Ovary (tissue), 7 donors: ENCODE measurements at regions not wholly inside any gene's neighbourhood (a gene's known extent, or its start where the extent isn't known, plus 50 kb on each side); places are given as distances from the start of the nearest gene placed in this dataset.

Experiments used
- DNase-seq, 5 donors: peaks; one replicate each; pipeline ENCODE4 v3.0.0-alpha.2; 2019 to 2020
- H3K27ac ChIP-seq, 2 donors: fragments of 200-600 bp; one replicate each; pipeline versions ENCODE4 v1.5.1 to v1.8.0; 2019 to 2022
- H3K27me3 ChIP-seq: fragments of 200-600 bp; one replicate; pipeline ENCODE4 v1.8.0; 2022
- H3K36me3 ChIP-seq: fragments of 200-600 bp; sonication (generic); one replicate; pipeline ENCODE4 v1.5.1; 2019
- H3K4me1 ChIP-seq: one replicate; pipeline ENCODE4 v1.8.1; 2013; ENCODE audit warnings: mild to moderate bottlenecking, moderate library complexity; ENCODE audit not compliant: insufficient read depth
- H3K4me3 ChIP-seq: fragments of 200-600 bp; sonication (generic); one replicate; pipeline ENCODE4 v1.5.1; 2017
- H3K9me3 ChIP-seq, 2 donors: fragments of 200-600 bp in 1 of 2; sonication (generic) in 1 of 2; one replicate each; pipeline versions ENCODE4 v1.5.1 to v1.8.1; 2013 to 2019; ENCODE audit warnings: mild to moderate bottlenecking in 1 of 2, moderate library complexity in 1 of 2
- CTCF ChIP-seq, 3 donors: fragments of 450-650 bp in 2 of 3; fragments of 200-600 bp in 1 of 3; IDR thresholded peaks; one replicate each; pipeline versions ENCODE4 v1.5.1 to v1.8.0; 2016 to 2022; ENCODE audit warnings: antibody characterized with exemption in 3 of 3, mild to moderate bottlenecking in 1 of 3
- EP300 ChIP-seq: sonication (generic); formaldehyde crosslinking; IDR thresholded peaks from one replicate; pipeline ENCODE4 v1.6.1; 2017; ENCODE audit warnings: antibody characterized with exemption
- POLR2A ChIP-seq: fragments of 450-650 bp; IDR thresholded peaks from one replicate; pipeline ENCODE4 v1.6.1; 2017; ENCODE audit warnings: antibody characterized with exemption, mild to moderate bottlenecking, moderate library complexity
- WGBS, 3 donors: extraction: QIAGEN DNeasy Blood & Tissue Kit in 1 of 3; methylation state at CpG; one replicate each; pipeline versions ENCODE4 v1.1.5 to v1.1.7; 2013 to 2017; 5-methylcytosine and 5-hydroxymethylcytosine counted together
- intact Hi-C, 4 donors: fragments of 100-400 bp; cut with DNase I; formaldehyde crosslinking; loops; one replicate each; pipeline versions ENCODE4 v1.11.0 to v1.15.1; 2022 to 2023
- donor health status: DM: no; HTN: no; CAD: no; lungs with moderate emphysema.
- donor health status: DM: no; HTN: no; CAD: no.
- donor health status: Bipolar disorder and iron deficiency.
- donor health status: DM: no; HTN: no; CAD: no.
- donor health status: DM: yes; HTN: yes; CAD: no.

DNA sequence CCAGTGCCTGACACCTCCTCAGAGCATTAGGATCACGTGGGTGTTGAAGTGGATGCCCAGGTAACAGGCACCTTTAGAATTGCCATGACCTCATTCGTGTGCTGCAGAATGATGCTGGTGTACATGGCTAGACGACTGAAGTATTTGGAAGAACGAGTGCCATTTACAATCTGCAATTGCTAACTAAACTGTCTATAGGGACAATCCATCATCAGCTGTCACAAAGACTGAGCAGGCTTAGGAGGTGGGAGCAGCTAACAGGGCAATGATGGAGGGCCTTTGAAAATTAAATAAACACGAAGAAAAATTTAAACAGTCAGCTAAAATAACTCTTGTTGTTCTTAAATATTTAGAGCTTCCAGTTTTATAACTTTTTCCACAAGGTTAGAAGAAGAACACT is 375.8 kb downstream of the GADD45G start:
- H3K27ac ChIP-seq: no peak overlapping the region
- peaks cover 1% of the 10 kb centered on the region for H3K4me1 ChIP-seq
- H3K9me3 ChIP-seq: no peaks in the 10 kb centered on the region
- DNase-seq: no peak
- intact Hi-C loops: no loop called here
- WGBS, 3 donors: 28 to 60% (median 36%) methylated on average over 5 of the region's 5 CpGs
- H3K36me3 ChIP-seq: no peaks in the 10 kb centered on the region
- TF ChIP-seq POLR2A (no peak), EP300 (no peak), CTCF (IDR thresholded peaks at IDR 0.05) (no peak)
- H3K4me3 ChIP-seq: no peak overlapping the region
- H3K27me3 ChIP-seq: no peaks in the 10 kb centered on the region

DNA sequence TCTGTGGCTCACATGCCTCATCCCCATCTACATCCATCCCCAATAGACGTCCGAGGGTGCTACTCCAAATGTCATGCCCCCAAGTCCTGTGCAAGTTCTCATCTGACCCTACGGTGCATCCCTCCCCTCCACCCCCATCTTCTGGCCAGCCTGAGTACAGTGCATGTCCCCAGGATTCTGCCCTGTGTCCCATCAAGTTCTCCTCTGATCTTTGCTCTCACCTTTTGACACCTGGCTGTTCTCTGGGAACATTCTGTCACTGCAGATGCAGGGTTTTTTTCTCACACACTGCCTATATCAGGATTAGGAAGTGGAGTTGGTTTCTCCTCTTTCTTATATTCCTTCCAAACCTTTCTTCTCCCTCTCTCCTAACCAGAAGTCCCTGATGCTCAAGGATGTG is 377.2 kb downstream of the GADD45G start:
- WGBS, 3 donors: 67 to 79% (median 73%) methylated on average over 3 of the region's 3 CpGs
- Histone ChIP-seq H3K9me3 (no peaks in the 10 kb centered on the region), H3K4me3 (no peak overlapping the region), H3K36me3 (no peaks in the 10 kb centered on the region), H3K27ac (no peak overlapping the region), H3K27me3 (no peaks in the 10 kb centered on the region), H3K4me1 (peaks cover 1% of the 10 kb centered on the region)
- intact Hi-C loops: no loop called here
- TF ChIP-seq POLR2A (no peak), CTCF (IDR thresholded peaks at IDR 0.05) (no peak), EP300 (no peak)
- DNase-seq: no peak

DNA sequence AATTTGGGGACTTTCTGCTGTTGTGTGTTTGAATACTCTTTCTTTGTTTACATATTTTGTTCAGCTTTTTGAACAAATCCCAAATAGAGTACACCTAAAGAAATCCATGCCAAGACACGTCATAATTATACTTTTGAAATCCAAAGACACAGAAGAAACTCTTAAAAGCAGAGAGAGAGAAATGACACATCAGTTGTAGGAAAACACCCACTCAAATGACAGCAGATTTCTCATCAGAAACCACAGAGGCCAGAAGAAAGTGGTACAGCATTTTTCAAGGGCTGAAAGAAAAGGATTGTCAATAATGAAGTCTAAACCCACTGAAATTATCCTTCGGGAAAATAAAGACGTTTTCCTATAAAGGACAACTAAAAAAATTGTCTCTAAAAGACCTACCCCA is 378.6 kb downstream of the GADD45G start:
- Histone ChIP-seq H3K27ac (no peak overlapping the region), H3K4me1 (peaks cover 1% of the 10 kb centered on the region), H3K4me3 (no peak overlapping the region), H3K9me3 (no peaks in the 10 kb centered on the region), H3K36me3 (no peaks in the 10 kb centered on the region), H3K27me3 (no peaks in the 10 kb centered on the region)
- TF ChIP-seq CTCF (IDR thresholded peaks at IDR 0.05): no peak
- TF ChIP-seq POLR2A: no peak
- TF ChIP-seq EP300: no peak
- WGBS, 3 donors: 79 to 83% (median 83%) methylated on average over 3 of the region's 3 CpGs
- DNase-seq: no peak
- intact Hi-C loops: no loop called here

- TF ChIP-seq EP300 (no peak), CTCF (IDR thresholded peaks at IDR 0.05) (no peak)
- no peak overlapping the region for H3K4me3 ChIP-seq
- H3K27me3 ChIP-seq: no peaks in the 10 kb centered on the region
- H3K27ac ChIP-seq: no peak overlapping the region
- intact Hi-C loops: no loop called here
- WGBS, 3 donors: 49 to 63% (median 51%) methylated on average over 1 of the region's 1 CpG
- H3K36me3 ChIP-seq: no peaks in the 10 kb centered on the region
- no peak for DNase-seq
- no peaks in the 10 kb centered on the region for H3K9me3 ChIP-seq
- H3K4me1 ChIP-seq: peaks cover 1% of the 10 kb centered on the region
These were observed 379.4 kb downstream of the GADD45G start for GRCh38 chr9:89984214-89984613.

- 92 to 96% (median 94%) methylated on average over 2 of the region's 2 CpGs for WGBS, 3 donors
- H3K27ac ChIP-seq: no peak overlapping the region
- H3K36me3 ChIP-seq: no peaks in the 10 kb centered on the region
- H3K27me3 ChIP-seq: no peaks in the 10 kb centered on the region
- DNase-seq: no peak
- H3K4me3 ChIP-seq: no peak overlapping the region
- TF ChIP-seq POLR2A (no peak), CTCF (IDR thresholded peaks at IDR 0.05) (no peak)
- intact Hi-C loops: no loop called here
- H3K4me1 ChIP-seq: peaks cover 1% of the 10 kb centered on the region
- no peaks in the 10 kb centered on the region for H3K9me3 ChIP-seq
These were observed 380.3 kb downstream of the GADD45G start for GRCh38 chr9:89985068-89985467.
